AG20443 (cell line): ENCODE measurements at regions not wholly inside any gene's neighbourhood (a gene's known extent, or its start where the extent isn't known, plus 50 kb on each side); places are given as distances from the start of the nearest gene placed in this dataset.
"Not testable (repeated sequence)": the region's sequence is repeated elsewhere in the genome, so short reads cannot be mapped to it uniquely, and the experiment has no call there.

ENCODE experiments used
- DNase-seq: peaks from one replicate; pipeline ENCODE4 v3.0.0; 2012; ENCODE audit warnings: low spot score, mixed read lengths

DNA sequence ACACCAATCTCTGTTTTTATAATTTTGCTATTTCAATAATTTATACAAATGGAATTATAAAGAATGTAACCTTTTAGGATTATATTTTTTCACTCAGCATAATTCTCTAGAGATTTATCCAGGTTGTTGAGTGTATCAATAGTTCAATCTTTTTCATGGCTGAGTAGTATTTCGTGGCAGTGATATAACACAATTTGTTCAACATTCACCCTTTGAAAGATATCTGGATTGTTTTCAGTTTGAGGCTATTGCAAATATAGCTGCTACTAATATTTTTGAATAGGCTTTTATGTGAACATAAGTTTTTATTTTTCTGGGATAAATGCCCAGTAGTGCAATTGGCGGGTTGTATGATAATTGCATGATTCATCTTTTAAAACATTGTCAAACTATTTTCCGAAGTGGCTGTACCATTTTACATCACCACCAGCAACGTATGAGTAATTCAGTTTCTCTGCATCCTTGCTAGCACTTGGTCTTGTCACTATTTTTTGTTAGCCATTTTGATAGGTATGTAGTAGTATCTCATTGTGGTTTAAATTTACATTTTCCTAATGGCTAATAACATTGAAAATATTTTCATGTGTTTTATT, 55.6 kb upstream of the ABCD3 start:
- no peak for DNase-seq

DNA sequence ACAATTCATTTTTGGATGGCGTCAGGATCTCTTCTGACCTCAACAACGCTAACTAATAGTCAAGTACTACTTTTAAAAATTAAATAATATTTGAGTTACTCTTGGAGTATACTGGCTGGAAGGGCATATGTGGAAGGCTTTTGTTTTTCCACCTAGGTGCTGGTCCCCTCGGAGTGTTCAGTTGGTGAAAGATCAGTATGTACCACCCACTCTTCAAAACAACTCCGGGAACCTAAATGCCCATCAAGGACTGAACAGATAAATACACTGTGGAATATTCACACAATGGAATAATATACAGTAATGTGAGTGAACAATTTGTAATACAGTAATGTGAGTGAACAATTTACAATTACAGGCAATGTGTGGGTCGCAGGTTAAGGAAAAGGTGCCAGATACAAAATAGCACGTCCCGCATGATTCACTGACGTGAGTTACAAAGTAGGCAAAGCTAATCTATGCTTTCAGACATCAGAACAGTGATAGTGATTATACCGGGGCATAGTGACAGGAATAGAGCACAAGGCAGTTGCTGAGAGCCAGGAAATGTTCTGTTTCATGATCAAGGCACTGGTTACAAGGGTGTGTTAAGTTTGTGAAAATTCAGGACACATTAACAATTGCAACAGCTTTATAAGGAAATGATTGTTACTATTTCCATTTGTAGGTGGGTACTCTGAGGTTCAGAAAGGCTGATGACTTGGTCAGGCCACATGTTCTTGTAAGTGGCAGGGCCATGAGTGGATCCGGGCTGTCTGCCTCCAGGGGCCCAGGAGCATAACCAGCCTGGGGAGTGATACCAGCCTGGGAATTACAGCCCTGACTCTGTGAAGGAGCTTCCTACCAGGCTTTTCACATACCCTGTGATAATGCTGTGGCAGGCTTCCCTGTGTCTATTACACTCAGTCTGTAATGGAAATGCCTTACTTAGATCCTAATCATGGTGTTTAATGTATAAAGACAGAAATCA, 59.3 kb upstream of the ABCD3 start:
- no peak for DNase-seq

DNA sequence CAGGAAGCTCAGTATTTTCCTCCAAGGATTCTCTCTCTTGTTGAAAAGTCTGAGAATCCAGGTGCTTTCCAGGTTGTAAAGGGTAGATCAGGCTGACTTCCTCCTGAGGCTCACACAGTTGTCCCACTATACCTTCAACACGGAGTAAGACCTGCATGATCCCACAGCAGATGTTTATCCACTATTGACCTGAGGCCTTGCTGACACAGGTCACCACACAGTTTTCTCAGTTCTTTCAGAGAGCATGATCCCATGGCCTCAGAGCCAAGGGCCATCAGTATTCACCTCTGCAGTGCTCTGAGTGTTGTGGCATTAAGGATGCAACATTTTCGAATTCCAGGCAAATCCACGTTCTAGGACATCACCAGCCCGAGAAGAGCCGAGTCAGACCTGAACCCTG, 60.5 kb upstream of the ABCD3 start:
- no peak for DNase-seq

DNA sequence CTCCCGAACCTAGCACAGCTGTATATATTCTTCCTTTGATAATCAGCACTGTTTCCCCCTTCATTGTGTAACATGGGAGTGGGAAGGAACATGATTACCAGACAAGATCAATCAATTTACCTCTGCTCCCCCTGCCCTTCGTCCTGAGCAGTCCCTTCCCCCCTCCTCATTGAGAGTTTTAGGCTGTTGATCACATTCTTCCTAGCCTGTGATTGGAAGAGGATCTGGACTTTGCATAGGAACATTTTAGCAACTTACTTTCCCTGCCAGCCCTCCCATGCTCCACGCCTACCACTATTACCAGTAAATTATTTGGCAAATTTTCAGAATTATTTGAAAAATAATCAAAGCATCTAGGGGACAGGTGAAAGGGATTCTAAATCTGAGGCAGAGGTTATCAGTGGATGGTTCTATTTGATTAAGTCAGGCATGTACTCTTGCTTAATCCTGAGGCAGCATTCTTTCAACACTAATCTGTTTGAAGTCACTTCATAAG, 62.7 kb upstream of the ABCD3 start:
- no peak for DNase-seq

DNA sequence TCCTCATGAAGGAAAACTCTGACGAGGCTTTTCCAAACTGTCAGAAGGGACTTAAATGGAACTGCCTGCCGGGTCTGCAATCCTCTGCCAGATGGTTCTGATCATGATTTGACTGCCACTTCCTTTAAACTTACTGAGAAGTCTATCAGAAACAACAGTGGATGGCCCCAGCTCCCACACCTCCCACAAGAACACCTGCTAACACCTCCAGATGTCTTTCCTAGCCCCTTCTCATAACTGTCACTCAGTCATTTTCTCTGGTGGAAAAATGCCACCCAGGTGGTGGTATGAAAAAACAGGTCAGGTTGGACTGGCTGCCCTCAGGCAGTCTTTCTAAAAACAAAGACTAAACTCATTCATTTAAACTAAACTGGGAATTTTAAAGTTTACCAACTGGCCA, 66.7 kb upstream of the ABCD3 start:
- no peak for DNase-seq

DNA sequence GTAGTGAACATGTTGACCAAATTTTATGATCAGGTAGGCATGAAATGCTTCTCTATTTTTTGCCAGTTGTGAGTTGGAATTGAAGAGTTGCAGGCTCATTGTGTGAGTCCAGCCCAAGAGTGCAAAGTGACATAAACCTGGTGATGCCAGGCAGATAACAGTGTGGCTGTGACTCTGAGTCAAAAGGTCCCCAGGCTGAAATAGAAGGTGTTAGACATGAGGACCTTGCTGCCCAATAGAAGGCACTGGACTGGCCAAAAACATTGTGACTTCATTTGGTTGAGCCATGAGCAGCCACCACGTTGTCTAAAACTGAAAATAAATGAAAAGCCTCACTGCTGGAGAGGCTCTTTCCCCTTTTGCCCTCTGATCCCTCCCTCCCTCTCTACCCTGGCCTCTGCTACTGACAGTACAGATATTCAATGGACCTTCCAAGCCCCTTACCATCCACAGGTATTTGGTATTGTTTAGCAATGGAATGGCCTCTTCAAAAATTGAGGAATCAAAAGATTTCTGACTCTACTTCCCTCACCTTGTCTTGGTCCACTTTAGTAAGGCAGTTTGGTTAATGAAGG, 67.8 kb upstream of the ABCD3 start:
- DNase-seq = no peak

DNA sequence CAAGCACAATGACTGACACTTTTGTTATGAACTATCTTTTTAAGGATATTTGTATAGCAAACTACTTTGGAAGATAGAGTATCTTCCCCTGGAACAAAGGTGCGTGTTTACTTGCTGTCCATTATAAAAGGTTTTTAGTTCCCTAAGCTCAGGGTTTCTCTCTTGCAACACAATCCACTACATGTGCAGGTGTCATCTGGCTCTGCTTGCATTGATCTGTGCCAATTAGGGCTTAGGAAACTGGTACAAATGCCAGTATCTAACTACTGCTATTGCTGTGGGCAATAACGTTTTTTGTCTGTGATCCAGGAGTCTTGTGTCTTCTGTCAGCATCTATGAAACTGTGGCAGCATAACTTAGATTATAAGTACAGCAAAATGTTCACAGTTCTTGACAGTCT, 68.3 kb upstream of the ABCD3 start:
- no peak for DNase-seq

DNA sequence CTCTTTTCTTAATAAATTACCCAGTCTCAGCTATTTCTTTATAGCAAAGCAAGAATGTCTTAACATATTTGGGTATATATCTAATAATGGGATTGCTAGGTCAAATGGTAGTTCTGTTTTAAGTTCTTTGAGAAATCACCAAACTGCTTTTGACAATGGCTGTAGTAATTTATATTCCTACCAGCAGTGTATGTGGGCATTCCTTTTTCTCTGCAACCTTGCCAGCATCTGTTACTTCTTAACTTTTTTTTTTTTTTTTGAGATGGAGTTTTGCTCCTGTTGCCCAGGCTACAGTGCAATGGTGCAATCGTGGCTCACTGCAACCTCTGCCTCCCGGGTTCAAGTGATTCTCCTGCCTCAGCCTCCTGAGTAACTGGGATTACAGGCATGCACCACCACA, 69.8 kb upstream of the ABCD3 start:
- DNase-seq = not testable (repeated sequence)

DNA sequence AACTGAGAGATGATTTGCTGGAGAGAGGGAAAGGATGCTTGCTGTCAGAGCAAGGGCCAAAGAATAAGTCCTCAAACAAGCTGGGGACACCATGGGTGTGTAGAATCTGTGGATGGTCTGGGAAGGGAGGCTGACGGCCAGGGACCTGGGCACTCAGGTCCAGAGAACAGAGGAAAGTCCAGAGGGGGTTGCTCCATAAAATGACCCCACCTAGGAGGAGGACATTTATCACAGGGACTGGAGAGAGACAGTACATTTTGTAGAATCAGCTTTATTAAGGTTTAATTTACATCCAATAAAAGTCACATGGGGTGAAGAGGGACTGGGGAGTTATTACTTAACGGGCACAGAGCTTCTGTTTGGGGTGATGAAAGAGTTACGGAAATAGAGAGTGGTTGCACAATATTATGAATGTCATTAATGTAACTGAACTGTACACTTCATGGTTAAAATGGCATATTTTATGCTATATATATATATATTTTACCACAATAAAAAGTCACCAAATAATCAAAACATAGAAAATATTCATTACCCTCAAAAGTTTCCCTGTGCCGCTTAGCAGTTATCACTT, 73.0 kb upstream of the ABCD3 start:
- no peak for DNase-seq

DNA sequence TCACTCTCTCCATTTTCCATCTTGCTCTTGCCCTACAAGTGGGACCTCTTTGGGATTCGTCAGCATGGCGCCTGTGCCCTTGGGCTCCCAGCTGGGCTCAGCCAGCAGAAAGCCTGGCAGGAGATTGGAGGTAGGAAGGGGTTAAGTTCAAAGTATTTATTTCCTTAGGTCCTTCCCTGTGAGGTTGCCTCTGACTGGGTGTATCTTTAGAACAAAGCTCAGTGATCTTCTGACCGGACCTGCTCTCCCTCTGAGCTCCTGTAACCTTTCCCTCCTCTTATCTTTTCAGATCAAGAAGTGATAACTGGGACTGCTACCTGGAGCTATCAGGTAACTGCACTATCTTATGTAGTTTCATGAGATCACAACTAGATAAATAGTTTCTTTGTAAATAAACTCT, 75.8 kb upstream of the ABCD3 start:
- no peak for DNase-seq

DNA sequence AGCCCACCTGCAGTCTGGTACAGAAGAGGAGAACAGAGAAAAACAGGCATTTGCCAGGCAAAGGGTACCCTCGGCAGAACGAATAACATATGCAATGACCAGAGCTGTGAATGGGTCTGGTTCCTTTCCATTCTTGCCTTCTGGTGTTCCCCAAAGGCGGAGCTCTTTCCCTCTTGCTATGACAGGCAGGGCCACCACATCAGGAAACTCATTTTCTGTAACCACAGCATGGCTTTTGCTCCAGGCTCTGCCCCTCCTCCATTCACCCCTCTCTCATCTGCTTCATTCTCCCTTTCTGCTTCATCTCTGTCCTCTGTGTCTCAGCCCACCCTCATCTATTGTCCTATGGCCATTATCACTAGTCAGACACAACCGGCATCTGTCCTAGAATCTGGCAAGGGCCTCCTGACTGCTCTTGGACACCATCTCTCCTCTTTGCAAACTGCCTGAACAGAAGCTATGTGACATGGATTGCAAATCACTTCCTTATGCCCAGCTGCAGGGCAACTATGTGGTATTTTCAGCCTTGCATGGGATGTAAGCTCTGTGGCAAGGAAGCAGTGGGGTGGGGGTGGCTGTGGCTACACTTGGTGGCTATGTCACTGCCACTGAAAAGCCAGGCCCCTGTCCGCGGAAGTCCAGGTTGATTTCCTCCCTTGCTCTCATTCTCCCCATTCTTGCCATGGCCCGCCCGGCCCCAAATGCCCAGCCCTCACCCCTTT, 78.8 kb upstream of the ABCD3 start:
- DNase-seq = no peak

DNA sequence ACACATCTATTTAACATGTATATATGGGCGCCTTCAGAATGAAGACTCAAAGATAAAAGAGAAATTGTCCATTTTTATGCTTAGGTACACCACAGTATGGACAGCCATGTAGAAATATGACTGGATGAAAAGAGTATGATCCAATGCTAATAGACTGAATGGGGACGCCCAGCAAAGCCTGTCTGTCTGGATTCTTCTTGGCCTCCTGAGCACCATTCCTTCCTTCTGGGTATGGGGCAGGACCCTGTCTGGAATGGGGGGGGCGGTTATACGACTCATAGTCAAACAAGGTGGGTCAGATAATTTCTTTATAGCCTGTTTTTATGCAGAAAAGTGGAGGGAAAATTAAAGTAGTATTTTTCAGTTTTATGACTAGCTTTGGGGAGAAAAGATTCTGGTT, 81.2 kb upstream of the ABCD3 start:
- no peak for DNase-seq

DNA sequence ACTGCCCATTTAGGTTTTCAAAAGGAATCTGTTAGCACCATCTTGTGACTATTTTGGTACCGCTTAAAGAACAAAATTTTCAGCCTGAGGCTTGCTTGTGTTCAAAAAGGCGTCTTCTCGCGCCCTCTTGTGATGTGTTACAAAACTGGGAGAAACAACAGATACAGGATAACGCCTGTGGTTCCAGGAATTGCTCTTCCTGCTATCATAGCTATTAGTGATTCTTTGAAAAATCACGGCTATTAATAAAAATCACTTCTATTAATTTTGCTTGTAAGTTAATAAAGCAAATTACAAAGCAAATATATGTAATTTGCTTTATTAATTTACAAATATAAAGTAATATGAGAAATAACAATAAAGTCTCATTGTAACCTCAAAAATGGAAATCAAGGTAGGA, 82.2 kb upstream of the ABCD3 start:
- peak; percentile 68 for DNase-seq

DNA sequence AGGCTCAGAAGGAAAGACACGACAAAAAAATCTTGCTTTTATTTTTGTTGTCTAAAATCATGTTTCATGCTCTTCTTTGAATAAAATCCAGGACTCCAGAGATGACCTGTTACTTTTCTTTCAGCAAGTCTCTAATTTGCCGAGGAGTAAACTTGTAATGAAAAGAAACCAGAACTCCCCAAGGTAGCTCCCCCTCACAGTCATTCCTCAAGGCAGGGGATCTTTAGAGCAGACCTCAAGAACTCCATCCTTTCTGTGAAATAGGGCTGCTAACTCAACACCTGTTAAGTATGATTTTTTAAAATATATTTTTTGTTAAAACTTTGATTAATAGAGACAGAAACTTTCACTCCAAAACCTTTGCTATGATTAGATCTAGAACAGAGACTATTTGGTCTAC, 82.7 kb upstream of the ABCD3 start:
- DNase-seq = no peak

DNA sequence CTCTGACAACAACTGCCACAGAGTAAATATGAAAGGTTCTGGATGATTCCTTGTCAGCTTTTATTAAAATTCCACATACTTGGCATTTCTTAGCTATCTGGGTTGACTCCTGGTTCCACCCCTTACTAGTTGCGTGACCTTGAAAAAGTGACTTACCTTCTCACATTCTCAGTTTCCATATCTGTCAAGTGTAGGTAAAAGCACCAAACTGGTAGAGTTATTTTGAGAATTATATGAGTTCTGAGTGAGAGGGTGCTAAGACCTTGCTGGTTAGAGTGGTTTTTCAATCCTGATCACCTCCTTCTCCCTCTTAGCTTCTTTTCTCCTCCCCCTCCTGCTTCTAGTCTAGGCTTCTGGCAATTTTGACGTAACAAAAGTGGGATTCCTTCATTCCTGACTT, 83.4 kb upstream of the ABCD3 start:
- no peak for DNase-seq

DNA sequence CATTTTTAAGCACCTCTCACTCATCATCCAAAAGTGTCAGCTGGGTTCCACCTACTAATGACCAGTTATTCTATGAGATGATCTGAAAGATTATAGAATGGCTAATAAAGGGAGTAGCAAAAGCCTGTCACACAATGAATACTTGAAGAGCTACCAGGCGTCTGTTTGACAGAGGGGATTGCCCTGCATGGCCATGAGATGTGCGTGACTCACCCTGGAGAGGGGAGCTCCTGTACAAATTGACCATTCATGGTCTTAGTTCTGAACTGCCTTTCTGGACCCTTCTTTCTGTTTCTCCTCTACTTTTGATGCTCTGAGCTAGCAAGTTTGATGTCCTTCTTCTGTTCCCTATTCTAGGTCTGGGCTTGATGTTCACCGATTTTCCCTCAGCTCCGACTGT, 85.2 kb upstream of the ABCD3 start:
- DNase-seq = no peak

DNA sequence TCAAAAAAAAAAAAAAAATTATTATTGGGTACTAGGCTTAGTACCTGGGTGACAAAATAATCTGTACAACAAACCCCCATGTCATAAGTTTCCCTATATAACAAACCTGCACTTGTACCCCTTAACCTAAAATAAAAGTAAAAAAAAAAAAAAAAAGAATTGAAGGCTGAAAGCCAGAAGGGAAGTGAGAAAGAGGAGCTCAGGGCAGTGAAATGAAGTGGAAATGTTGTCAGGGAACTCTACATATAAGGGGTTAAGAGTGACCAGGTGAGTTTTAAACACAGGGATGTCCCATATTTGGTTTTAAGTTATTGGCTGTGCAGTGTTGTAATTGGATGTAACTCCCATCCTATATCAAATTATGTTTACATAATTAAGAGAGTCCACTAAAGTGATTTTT, 85.7 kb upstream of the ABCD3 start:
- no peak for DNase-seq

DNA sequence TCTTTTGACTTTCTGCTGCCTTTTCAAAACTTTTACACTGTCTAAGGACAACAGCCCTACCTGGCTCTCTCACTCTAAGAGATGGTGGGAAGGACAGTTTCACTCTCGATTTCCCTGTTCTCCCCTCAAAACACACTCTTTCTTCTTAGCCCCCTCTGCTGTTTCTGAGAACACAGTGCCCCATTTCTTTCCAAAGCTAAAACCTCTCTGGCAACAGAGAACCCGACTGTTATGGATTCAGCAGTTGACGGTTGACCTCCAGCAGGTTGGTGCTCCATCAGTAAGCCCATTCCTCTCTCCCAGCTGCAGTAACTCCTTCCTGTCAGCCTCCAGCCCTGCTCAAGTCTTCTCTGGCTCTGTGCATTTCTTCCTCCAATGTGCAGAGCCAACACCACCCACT, 88.2 kb upstream of the ABCD3 start:
- peak; percentile 43 for DNase-seq

DNA sequence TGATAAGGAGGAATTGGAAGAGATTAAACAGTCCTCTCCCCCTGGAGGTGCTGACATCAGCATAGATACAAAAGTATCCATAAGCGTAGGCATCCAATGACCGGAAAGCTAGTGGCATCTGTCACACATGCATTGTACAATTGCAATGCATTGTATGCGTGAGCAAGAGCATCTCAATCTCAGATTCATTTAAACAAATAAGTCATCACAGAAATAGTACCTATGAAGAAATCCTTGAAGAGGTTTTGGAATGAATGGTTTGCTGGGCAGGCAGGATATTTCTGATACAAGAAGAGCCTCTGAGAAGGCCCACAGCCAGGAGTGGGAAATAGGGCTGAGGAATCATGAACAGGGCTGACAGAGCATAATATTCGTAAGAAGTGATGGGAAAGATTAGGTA, 88.9 kb upstream of the ABCD3 start:
- no peak for DNase-seq

DNA sequence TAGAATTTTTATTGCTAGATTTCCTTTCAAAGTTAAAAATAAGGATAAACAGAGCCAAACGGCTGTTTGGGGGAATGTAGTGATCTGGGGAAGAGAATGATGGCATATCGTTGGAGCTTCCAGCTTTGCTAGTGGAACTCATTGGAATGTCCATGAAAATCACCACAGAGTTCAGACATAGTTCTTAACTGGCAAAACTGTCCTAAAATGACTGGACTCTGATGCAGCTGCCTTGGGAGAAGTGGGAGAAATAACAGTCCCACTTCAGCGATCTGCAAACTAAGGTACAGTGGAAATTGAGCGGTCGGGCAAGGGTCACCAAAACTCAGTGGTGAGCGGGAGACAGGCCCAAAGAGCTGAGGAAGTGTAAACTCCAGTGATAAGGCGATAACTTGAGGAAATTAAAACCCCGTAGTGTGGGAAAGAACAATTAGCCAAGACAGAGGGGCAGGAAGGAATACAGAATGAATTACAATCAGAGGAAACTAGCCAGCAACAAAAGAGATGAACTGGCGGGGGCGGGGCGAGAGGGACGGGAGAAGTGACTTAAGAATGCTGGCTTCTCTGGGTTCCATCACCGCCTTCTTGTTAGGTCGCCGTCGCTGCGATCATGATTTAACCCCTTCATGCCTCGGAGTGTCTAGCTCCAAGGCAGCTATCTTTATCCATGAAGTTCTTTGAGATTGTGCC, 89.8 kb upstream of the ARHGAP29 start:
- DNase-seq = peak; percentile 35

DNA sequence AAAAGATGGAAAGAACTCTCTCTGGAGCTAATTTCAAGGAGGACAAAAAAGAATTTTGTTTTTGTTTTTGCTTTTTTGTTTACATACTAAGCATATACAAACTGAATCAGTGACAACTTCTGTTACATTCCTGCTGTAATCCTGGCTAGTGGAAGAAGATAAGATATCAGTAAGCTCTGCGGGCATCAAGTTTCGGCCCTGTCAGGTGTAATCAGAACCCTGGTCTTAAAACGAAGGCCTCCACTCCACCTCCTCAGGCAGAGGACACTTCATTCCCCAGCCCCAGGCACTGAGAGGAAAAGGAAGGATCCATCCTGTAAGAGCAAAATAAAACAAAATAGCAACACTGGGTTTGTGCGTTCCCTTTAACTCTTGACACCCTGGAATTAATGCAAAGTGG, 88.9 kb upstream of the ARHGAP29 start:
- no peak for DNase-seq
